Fibroblast of lung (primary cell): ENCODE measurements at regions not wholly inside any gene's neighbourhood (a gene's known extent, or its start where the extent isn't known, plus 50 kb on each side); places are given as distances from the start of the nearest gene placed in this dataset.

Experiments
- DNase-seq, 2 donors: peaks; one replicate each; pipeline versions ENCODE4 v3.0.0 to v3.0.0-alpha.2; 2010; ENCODE audit warnings: low read depth in 2 of 2
- H2AFZ ChIP-seq: 2 replicates; pipeline ENCODE4 v1.5.1; 2012; ENCODE audit warnings: low read length, control low read depth, inconsistent platforms
- H3K27ac ChIP-seq: 2 replicates; pipeline ENCODE4 v1.5.1; 2011; ENCODE audit warnings: low read length, control low read depth; ENCODE audit not compliant: insufficient read depth
- H3K27me3 ChIP-seq: 2 replicates; pipeline ENCODE4 v1.5.1; 2011; ENCODE audit warnings: mild to moderate bottlenecking, low read length; ENCODE audit not compliant: control insufficient read depth, insufficient read depth
- H3K36me3 ChIP-seq: 2 replicates; pipeline ENCODE4 v1.5.1; 2011; ENCODE audit warnings: low read length; ENCODE audit not compliant: control insufficient read depth, insufficient read depth
- H3K4me1 ChIP-seq: 2 replicates; pipeline ENCODE4 v1.5.1; 2011; ENCODE audit warnings: low read length; ENCODE audit not compliant: control insufficient read depth, insufficient read depth; ENCODE audit errors: extremely low read depth
- H3K4me2 ChIP-seq: 2 replicates; pipeline ENCODE4 v1.5.1; 2011; ENCODE audit warnings: low read length, control low read depth; ENCODE audit not compliant: insufficient read depth; ENCODE audit errors: extremely low read depth
- H3K4me3 ChIP-seq, 4 experiments: fragments of 200-600 bp in 1 of 4; sonication (generic) in 1 of 4; replicated peaks in 1 of 4; 2 replicates each; pipeline ENCODE4 v1.5.1; 2011 to 2016; ENCODE audit warnings: low read length in 4 of 4, low read depth in 3 of 4, mild to moderate bottlenecking in 3 of 4, control low read depth in 2 of 4, inconsistent platforms in 1 of 4, mixed read lengths in 1 of 4; ENCODE audit not compliant: insufficient read depth in 1 of 4; ENCODE audit errors: control extremely low read depth in 1 of 4
- H3K79me2 ChIP-seq: 2 replicates; pipeline ENCODE4 v1.5.1; 2012; ENCODE audit warnings: mild to moderate bottlenecking, low read length, inconsistent platforms; ENCODE audit not compliant: control insufficient read depth, insufficient read depth
- H3K9ac ChIP-seq: 2 replicates; pipeline ENCODE4 v1.5.1; 2011; ENCODE audit warnings: mild to moderate bottlenecking, low read length, control low read depth; ENCODE audit not compliant: insufficient read depth
- H3K9me3 ChIP-seq: 2 replicates; pipeline ENCODE4 v1.5.1; 2012; ENCODE audit warnings: low read depth, low read length; ENCODE audit not compliant: control insufficient read depth, insufficient read depth
- H4K20me1 ChIP-seq: 2 replicates; pipeline ENCODE4 v1.5.1; 2011; ENCODE audit warnings: low read length; ENCODE audit not compliant: control insufficient read depth, insufficient read depth; ENCODE audit errors: extremely low read depth
- EZH2 ChIP-seq: IDR thresholded peaks from 2 replicates; pipeline ENCODE4 v1.5.1; 2012; ENCODE audit warnings: low read length, control low read depth, mild to moderate bottlenecking; ENCODE audit errors: missing control alignments
- TF ChIP-seq, protein P1 (sequence below), 2 donors: IDR thresholded peaks in 1 of 2; conservative IDR thresholded peaks in 1 of 2; 1 replicate in 1 of 2; 2 replicates in 1 of 2; pipeline ENCODE4 v1.5.1; 2011 to 2012; ENCODE audit warnings: low read length in 2 of 2, control low read depth in 1 of 2, inconsistent platforms in 1 of 2, low read depth in 1 of 2, mild to moderate bottlenecking in 1 of 2

DNA sequence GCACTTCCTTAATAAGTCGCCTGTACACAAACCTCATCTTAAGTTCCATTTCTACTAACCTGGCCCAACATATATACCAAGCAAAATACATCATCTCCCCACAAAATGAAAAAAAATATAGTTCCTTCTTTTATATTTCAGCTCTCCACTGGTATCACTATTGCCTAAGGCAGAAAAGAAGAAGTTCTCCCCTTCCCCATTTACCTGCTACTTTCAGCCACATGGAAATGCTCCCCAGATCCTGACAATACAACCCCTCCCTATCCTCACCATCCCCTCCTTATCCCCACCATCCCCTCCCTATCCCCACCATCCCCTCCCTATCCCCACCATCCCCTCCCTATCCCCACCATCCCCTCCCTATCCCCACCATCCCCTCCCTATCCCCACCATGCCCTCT is 175.7 kb downstream of the LINC00237 start:
- Histone ChIP-seq H3K4me2 (no peak overlapping the region), H3K79me2 (no peaks in the 10 kb centered on the region), H3K4me1 (no peaks in the 10 kb centered on the region), H3K9ac (no peak overlapping the region), H4K20me1 (no peaks in the 10 kb centered on the region), H3K27me3 (no peaks in the 10 kb centered on the region), H3K36me3 (no peaks in the 10 kb centered on the region), H3K4me3 (no peak overlapping the region), H3K27ac (no peak overlapping the region), H2AFZ (no peak overlapping the region), H3K9me3 (no peaks in the 10 kb centered on the region)
- no peak for DNase-seq
- TF ChIP-seq, protein P1, sequence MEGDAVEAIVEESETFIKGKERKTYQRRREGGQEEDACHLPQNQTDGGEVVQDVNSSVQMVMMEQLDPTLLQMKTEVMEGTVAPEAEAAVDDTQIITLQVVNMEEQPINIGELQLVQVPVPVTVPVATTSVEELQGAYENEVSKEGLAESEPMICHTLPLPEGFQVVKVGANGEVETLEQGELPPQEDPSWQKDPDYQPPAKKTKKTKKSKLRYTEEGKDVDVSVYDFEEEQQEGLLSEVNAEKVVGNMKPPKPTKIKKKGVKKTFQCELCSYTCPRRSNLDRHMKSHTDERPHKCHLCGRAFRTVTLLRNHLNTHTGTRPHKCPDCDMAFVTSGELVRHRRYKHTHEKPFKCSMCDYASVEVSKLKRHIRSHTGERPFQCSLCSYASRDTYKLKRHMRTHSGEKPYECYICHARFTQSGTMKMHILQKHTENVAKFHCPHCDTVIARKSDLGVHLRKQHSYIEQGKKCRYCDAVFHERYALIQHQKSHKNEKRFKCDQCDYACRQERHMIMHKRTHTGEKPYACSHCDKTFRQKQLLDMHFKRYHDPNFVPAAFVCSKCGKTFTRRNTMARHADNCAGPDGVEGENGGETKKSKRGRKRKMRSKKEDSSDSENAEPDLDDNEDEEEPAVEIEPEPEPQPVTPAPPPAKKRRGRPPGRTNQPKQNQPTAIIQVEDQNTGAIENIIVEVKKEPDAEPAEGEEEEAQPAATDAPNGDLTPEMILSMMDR (conservative IDR thresholded peaks at IDR 0.05 in 1 of 2, IDR thresholded peaks at IDR 0.05 in 1 of 2; ENCODE audit: low read depth in 1 of 2, low read length in 2 of 2), result no peak
- TF ChIP-seq EZH2, result no peak

GRCh38 chr20:20929341-20929740 is 176.8 kb downstream of the LINC00237 start:
- Histone ChIP-seq H3K36me3 (no peaks in the 10 kb centered on the region), H3K4me3 (no peak overlapping the region), H3K9ac (no peak overlapping the region), H2AFZ (no peak overlapping the region), H3K27ac (no peak overlapping the region), H3K4me2 (no peak overlapping the region), H4K20me1 (no peaks in the 10 kb centered on the region), H3K9me3 (no peaks in the 10 kb centered on the region), H3K79me2 (no peaks in the 10 kb centered on the region), H3K27me3 (no peaks in the 10 kb centered on the region), H3K4me1 (no peaks in the 10 kb centered on the region)
- no peak for DNase-seq
- TF ChIP-seq, protein P1 (conservative IDR thresholded peaks at IDR 0.05 in 1 of 2, IDR thresholded peaks at IDR 0.05 in 1 of 2; ENCODE audit: low read depth in 1 of 2, low read length in 2 of 2), result no peak
- no peak for TF ChIP-seq EZH2

- no peaks in the 10 kb centered on the region for H3K4me1 ChIP-seq
- TF ChIP-seq EZH2, result no peak
- TF ChIP-seq, protein P1 (conservative IDR thresholded peaks at IDR 0.05 in 1 of 2, IDR thresholded peaks at IDR 0.05 in 1 of 2; ENCODE audit: low read depth in 1 of 2, low read length in 2 of 2), result no peak
- no peak overlapping the region for H3K9ac ChIP-seq
- no peak overlapping the region for H3K4me3 ChIP-seq
- no peaks in the 10 kb centered on the region for H3K9me3 ChIP-seq
- no peak overlapping the region for H2AFZ ChIP-seq
- H3K4me2 ChIP-seq, result no peak overlapping the region
- H3K27ac ChIP-seq, result no peak overlapping the region
- H3K27me3 ChIP-seq, result no peaks in the 10 kb centered on the region
- H3K79me2 ChIP-seq, result no peaks in the 10 kb centered on the region
- no peaks in the 10 kb centered on the region for H3K36me3 ChIP-seq
- no peak for DNase-seq
- no peaks in the 10 kb centered on the region for H4K20me1 ChIP-seq
These were observed 179.8 kb downstream of the LINC00237 start for GRCh38 chr20:20926222-20926905.
